Liver (tissue), 8 donors: ENCODE measurements at regions not wholly inside any gene's neighbourhood (a gene's known extent, or its start where the extent isn't known, plus 50 kb on each side); places are given as distances from the start of the nearest gene placed in this dataset.

ENCODE experiments used
- DNase-seq: peaks from one replicate; pipeline ENCODE4 v3.0.0-alpha.2; 2017; ENCODE audit warnings: low spot score
- H3K27ac ChIP-seq, 2 donors: one replicate each; pipeline ENCODE4 v1.7.0; 2013; ENCODE audit warnings: inconsistent platforms in 2 of 2, low read length in 2 of 2, control low read depth in 1 of 2, low read depth in 1 of 2, mild to moderate bottlenecking in 1 of 2
- H3K27me3 ChIP-seq, 4 donors: one replicate each; pipeline versions ENCODE4 v1.6.1 to v1.7.0; 2013; ENCODE audit warnings: low read length in 3 of 4, inconsistent platforms in 1 of 4, mild to moderate bottlenecking in 1 of 4, moderate library complexity in 1 of 4; ENCODE audit not compliant: control insufficient read depth in 4 of 4, insufficient read depth in 4 of 4
- H3K36me3 ChIP-seq, 4 donors: one replicate each; pipeline versions ENCODE4 v1.6.1 to v1.7.0; 2013; ENCODE audit warnings: low read length in 3 of 4, mild to moderate bottlenecking in 3 of 4, low read depth in 1 of 4, moderate library complexity in 1 of 4; ENCODE audit not compliant: control insufficient read depth in 4 of 4, insufficient read depth in 3 of 4
- H3K4me1 ChIP-seq, 4 donors: one replicate each; pipeline versions ENCODE4 v1.6.1 to v1.7.0; 2013; ENCODE audit warnings: low read length in 3 of 4, mild to moderate bottlenecking in 3 of 4, moderate library complexity in 1 of 4; ENCODE audit not compliant: control insufficient read depth in 4 of 4, insufficient read depth in 4 of 4
- H3K4me3 ChIP-seq, 3 donors: one replicate each; pipeline versions ENCODE4 v1.6.1 to v1.7.0; 2013; ENCODE audit warnings: low read length in 3 of 3, control low read depth in 1 of 3, low read depth in 1 of 3, mild to moderate bottlenecking in 1 of 3
- H3K9ac ChIP-seq, 2 donors: one replicate each; pipeline ENCODE4 v1.7.0; 2013; ENCODE audit warnings: low read length in 2 of 2, mild to moderate bottlenecking in 2 of 2, moderate library complexity in 2 of 2, control low read depth in 1 of 2, low read depth in 1 of 2
- H3K9me3 ChIP-seq, 4 donors: one replicate each; pipeline versions ENCODE4 v1.6.1 to v1.7.0; 2013; ENCODE audit warnings: low read length in 3 of 4; ENCODE audit not compliant: control insufficient read depth in 4 of 4
- ATF3 ChIP-seq: IDR thresholded peaks from 2 replicates; pipeline ENCODE4 v1.6.1; 2016; ENCODE audit warnings: antibody characterized with exemption
- CTCF ChIP-seq: fragments of 150-350 bp; IDR thresholded peaks from 2 replicates; pipeline ENCODE4 v1.5.1; 2017; ENCODE audit warnings: improper control_type of control experiment, low read depth, low read length; ENCODE audit not compliant: missing input control
- EGR1 ChIP-seq, 2 donors: IDR thresholded peaks; 2 replicates each; pipeline ENCODE4 v1.6.1; 2016 to 2018; ENCODE audit warnings: antibody characterized with exemption in 2 of 2, low read depth in 2 of 2
- FOXA2 ChIP-seq: IDR thresholded peaks from 2 replicates; pipeline ENCODE4 v1.6.1; 2016; ENCODE audit warnings: antibody characterized with exemption
- GABPA ChIP-seq, 2 donors: IDR thresholded peaks in 1 of 2; conservative IDR thresholded peaks in 1 of 2; 2 replicates each; pipeline ENCODE4 v1.6.1; 2016; ENCODE audit warnings: antibody characterized with exemption in 2 of 2, mild to moderate bottlenecking in 1 of 2, moderate library complexity in 1 of 2
- HNF4A ChIP-seq, 2 donors: conservative IDR thresholded peaks; 2 replicates each; pipeline ENCODE4 v1.6.1; 2016; ENCODE audit warnings: antibody characterized with exemption in 2 of 2, mild to moderate bottlenecking in 2 of 2
- JUND ChIP-seq, 2 donors: IDR thresholded peaks; 2 replicates each; pipeline ENCODE4 v1.6.1; 2016; ENCODE audit warnings: antibody characterized with exemption in 2 of 2
- MAX ChIP-seq: IDR thresholded peaks from 2 replicates; pipeline ENCODE4 v1.6.1; 2016; ENCODE audit warnings: antibody characterized with exemption
- NR2F2 ChIP-seq: IDR thresholded peaks from 2 replicates; pipeline ENCODE4 v1.6.1; 2016; ENCODE audit warnings: antibody characterized with exemption
- RAD21 ChIP-seq, 2 donors: IDR thresholded peaks; 2 replicates each; pipeline ENCODE4 v1.6.1; 2016; ENCODE audit warnings: antibody characterized with exemption in 2 of 2, mild to moderate bottlenecking in 2 of 2
- REST ChIP-seq: IDR thresholded peaks from 2 replicates; pipeline ENCODE4 v1.6.1; 2016; ENCODE audit warnings: antibody characterized with exemption, mild to moderate bottlenecking
- RXRA ChIP-seq, 2 donors: IDR thresholded peaks; 2 replicates each; pipeline ENCODE4 v1.6.1; 2017 to 2018; ENCODE audit warnings: antibody characterized with exemption in 2 of 2, mild to moderate bottlenecking in 1 of 2
- TAF1 ChIP-seq: conservative IDR thresholded peaks from 2 replicates; pipeline ENCODE4 v1.6.1; 2016; ENCODE audit warnings: antibody characterized with exemption, mild to moderate bottlenecking
- YY1 ChIP-seq: IDR thresholded peaks from 2 replicates; pipeline ENCODE4 v1.6.1; 2016; ENCODE audit warnings: antibody characterized with exemption, mild to moderate bottlenecking
- ZBTB33 ChIP-seq: IDR thresholded peaks from 2 replicates; pipeline ENCODE4 v1.6.1; 2016; ENCODE audit warnings: antibody characterized with exemption
- WGBS: extraction: QIAGEN DNeasy Blood & Tissue Kit; methylation state at CpG from one replicate; pipeline ENCODE4 v1.1.7; 2013; 5-methylcytosine and 5-hydroxymethylcytosine counted together
- donor health status: healthy.
- donor health status: healthy.
- donor health status: healthy.
- donor health status: healthy.
- donor health status: healthy.

- Histone ChIP-seq H3K9ac (no peak overlapping the region), H3K27ac (no peak overlapping the region)
- 84% methylated on average over 4 of the region's 4 CpGs for WGBS
Observed at GRCh38 chr3:112745567-112746248, 101.0 kb downstream of the CD200R1L start.

GRCh38 chr3:112744825-112745566 lies 101.7 kb downstream of the CD200R1L start:
- Histone ChIP-seq H3K9ac (no peak overlapping the region), H3K4me3 (no peak overlapping the region), H3K27ac (no peak overlapping the region), H3K27me3 (peaks cover 0 to 8% (median 0%) of the 10 kb centered on the region in 4 donors), H3K4me1 (no peaks in the 10 kb centered on the region), H3K9me3 (no peaks in the 10 kb centered on the region), H3K36me3 (no peaks in the 10 kb centered on the region)
- DNase-seq, result no peak
- 54% methylated on average over 2 of the region's 2 CpGs for WGBS
- TF ChIP-seq HNF4A (conservative IDR thresholded peaks at IDR 0.05) (no peak), NR2F2 (no peak), ATF3 (no peak), ZBTB33 (no peak), MAX (no peak), FOXA2 (no peak), EGR1 (IDR thresholded peaks at IDR 0.05; ENCODE audit: low read depth in 2 of 2) (no peak), CTCF (no peak), REST (no peak), YY1 (no peak), RAD21 (IDR thresholded peaks at IDR 0.05) (no peak), RXRA (IDR thresholded peaks at IDR 0.05) (no peak)

More at GRCh38 chr3:112745567-112746248, 101.0 kb downstream of the CD200R1L start:
- TF ChIP-seq HNF4A (conservative IDR thresholded peaks at IDR 0.05) (no peak), ZBTB33 (no peak), JUND (IDR thresholded peaks at IDR 0.05) (no peak), GABPA (IDR thresholded peaks at IDR 0.05 in 1 of 2, conservative IDR thresholded peaks at IDR 0.05 in 1 of 2) (no peak), TAF1 (no peak), NR2F2 (no peak), YY1 (no peak), MAX (no peak)
- no peak overlapping the region for H3K4me3 ChIP-seq
- DNase-seq, result no peak
- H3K27me3 ChIP-seq, result peaks cover 0 to 8% (median 0%) of the 10 kb centered on the region in 4 donors
- H3K9me3 ChIP-seq, result no peaks in the 10 kb centered on the region
- H3K36me3 ChIP-seq, result no peaks in the 10 kb centered on the region
- no peaks in the 10 kb centered on the region for H3K4me1 ChIP-seq
